SKM-1 treated with dmso at 0.1 percent for 144 hours (cell line): ENCODE measurements at regions not wholly inside any gene's neighbourhood (a gene's known extent, or its start where the extent isn't known, plus 50 kb on each side); places are given as distances from the start of the nearest gene placed in this dataset.
A peak's percentile ranks its signal among the peaks of the same experiment; 100 is the strongest.
"Not testable (repeated sequence)": the region's sequence is repeated elsewhere in the genome, so short reads cannot be mapped to it uniquely, and the experiment has no call there.

Source experiments
- DNase-seq: peaks from one replicate; lab custom pipeline; 2025; ENCODE audit not compliant: unreplicated experiment; lab: John Stamatoyannopoulos, UW

GRCh38 chr6:28794175-28795002 is 129.4 kb downstream of the TRIM27 start:
- DNase-seq, result peak; percentile 57

- DNase-seq, result not testable (repeated sequence)
Measured at GRCh38 chr6:28800647-28801046, 123.1 kb downstream of the TRIM27 start.

DNA sequence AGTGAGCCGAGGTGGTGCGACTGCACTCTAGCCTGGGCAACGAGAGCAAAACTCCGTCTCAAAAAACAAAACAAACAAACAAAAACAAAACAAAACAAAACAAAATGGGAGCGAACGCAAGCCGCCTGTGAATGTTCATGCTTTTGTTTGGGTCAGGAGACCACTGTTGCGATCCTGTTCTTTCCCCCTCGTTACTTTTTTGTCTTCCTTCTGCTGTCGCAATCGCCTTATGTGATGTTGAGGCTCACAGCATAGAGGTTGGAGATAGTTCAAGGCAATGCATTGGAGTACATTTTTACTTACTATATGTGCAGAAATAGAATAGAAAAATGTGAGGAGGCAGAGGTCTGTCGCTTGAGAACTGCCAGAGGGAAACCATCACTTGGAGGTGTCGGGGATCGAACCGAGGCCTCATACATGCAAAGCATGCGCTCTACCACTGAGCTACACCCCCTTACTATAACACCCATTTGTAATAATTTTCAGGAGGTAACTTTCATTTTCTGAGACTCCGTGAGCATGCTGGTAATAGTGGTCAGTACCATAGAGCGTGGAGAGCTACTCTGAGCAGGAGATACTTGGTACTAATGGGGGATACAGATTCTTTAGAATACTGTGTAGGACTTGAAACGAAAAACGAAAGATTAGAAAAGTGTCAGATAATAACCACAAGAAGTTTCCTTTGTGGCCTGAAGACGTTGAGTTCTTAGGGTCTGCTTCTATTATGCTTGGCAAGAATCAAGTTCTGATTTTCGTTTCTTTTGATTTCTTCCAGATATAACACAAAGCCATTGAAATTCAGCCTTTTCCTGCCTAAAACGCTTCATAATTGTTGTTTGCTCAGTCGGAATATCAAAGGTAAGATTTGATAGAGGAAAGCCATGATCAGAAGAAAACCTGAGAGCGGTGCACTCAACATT is 121.1 kb downstream of the TRIM27 start:
- peak; percentile 21 for DNase-seq

GRCh38 chr6:28803337-28803709 is 120.5 kb downstream of the TRIM27 start:
- DNase-seq, result no peak

DNA sequence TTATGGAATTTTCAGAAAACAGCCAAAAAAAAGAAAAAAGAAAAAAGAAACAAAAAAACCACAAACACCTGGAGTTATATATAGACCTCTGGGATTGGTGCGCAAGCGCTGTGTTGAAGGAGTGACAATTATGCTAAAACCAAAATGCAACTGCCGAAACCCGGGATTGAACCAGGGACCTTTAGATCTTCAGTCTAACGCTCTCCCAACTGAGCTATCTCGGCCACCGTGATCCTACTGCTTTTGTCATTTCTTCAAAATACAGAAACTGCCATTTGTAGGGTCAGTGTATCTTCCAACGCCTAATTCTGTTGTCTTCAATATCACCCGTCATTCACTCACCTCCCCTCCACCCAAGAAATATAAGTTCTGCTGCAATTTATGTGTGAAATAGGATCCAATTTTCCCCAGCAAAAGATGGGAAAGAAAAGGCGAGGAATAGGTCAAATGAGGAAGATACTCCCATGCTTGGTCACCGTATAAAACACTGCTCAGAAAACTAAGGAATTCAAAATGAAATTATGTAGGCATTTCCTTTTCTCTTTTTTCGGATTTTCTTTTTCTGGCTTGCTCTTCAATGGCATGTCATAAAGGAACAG is 116.0 kb downstream of the TRIM27 start:
- peak; percentile 52 for DNase-seq

- DNase-seq, result no peak
Measured at GRCh38 chr6:28808383-28808782, 115.4 kb downstream of the TRIM27 start.

GRCh38 chr6:28809947-28810658 is 113.7 kb downstream of the TRIM27 start:
- DNase-seq, result peak; percentile 11

GRCh38 chr6:28810659-28811053 is 113.1 kb downstream of the TRIM27 start:
- no peak for DNase-seq

GRCh38 chr6:28811873-28812272 is 111.9 kb downstream of the TRIM27 start:
- DNase-seq, result peak; percentile 54

DNA sequence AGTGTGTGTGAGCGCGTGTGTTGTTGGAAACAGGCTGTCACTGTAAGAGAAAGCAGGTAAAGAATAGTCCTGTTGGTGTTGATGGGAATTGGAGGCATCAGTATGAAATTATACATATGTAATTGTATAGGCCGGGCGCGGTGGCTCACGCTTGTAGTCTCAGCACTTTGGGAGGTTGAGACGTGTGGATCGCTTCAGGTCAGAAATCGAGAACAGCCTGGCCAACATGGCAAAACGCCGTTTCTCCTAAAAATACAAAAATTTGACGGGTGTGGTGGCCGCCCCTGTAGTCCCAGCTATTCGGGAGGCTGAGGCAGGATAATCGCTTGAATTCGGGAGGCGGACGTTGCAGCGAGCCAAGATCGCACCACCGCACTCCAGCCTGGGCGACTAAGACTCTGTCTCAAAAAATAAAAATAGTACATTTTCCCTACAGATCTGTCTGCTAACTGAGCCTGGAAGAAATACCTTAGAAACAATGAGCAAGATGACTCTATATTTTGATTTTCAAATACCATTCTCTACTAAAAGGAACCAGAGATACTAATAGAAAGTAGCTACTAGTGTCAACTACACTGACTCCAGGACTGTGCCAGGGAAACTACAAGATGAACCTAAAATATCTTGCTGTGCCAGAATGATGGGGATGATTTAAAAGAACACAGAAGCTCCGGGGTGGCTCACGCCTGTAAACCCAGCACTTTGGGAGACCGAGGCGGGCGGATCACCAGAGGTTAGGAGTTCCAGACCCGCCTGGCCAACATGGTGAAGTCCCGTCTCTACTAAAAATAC is 110.8 kb downstream of the TRIM27 start:
- DNase-seq, result no peak

- DNase-seq, result no peak
Measured at GRCh38 chr6:28814032-28814976, 109.5 kb downstream of the TRIM27 start.

GRCh38 chr6:28816339-28816908 is 107.4 kb downstream of the TRIM27 start:
- no peak for DNase-seq

GRCh38 chr6:28816909-28817807 is 106.6 kb downstream of the TRIM27 start:
- peak; percentile 75 for DNase-seq

- no peak for DNase-seq
Measured at GRCh38 chr6:28817808-28818145, 106.0 kb downstream of the TRIM27 start.

DNA sequence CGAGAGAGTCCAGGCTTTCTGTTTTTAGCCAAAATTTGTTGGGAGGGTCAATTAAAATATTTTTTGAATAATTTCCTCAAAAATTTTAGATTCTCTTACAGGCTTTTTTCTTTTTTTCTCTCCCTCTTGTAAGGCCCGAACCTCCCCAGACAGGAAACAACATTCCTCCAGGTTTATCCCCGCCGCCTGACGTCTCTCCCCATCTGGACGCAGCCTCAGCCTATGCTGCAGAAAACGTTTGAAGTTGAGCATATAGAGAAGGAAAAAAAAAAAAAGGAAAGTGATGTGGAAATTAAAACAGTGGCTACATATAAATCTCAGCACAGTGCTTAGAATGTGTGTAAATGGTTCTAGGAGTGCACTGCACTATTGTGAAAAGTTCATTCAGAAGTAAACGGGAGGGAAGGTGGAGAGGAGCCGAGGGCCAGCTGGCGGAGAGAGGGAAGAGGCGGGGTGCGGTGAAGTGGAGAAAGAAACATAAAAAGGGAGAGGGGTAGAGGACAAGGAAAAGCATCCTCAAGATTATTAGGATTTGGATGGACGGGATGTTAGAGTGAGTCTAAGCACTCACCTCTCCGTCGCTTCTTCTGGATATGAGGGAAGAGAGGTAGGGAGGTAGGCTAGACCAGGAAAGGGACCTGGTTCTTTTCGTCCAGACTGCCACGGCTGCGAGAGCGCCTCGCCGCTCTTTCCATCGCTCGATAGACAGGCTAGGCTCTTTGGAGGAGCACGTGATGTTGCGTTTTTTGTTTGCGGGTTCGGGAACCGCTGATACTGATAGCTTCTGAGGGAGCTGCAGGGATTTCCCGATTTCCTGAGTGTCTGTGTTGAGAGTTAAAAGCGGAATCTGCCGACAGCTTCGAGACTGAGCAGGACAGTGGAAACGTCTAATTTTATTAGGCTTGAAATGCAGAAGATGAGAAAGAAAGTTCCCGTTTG is 98.7 kb downstream of the TRIM27 start:
- DNase-seq, result no peak

DNA sequence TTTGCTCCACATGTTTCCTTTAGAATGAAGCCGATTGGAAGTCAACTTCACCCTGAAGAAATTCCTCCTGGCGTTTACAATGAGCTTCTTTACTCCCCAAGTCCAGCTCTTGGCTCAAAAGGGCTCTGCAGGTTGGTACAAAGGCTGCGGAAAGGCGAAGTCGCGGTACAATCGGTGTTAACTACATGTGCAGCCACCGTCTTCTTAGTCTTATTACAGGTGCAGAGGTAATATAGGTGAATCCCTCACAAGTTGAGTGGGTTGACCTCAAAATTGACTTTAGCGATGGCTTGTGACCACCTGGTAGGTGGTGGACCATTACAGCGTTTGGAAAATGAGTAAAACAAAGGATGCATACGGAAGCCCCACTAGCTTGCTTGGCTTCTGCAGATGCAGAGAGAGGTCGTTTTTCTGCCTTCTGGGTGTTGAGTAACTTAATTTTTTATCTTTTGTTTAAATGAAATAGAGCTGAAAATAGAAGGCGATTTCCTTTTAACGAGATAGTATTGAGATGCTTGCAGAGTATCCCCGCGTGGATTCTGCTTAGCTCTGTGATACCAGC is 98.0 kb downstream of the TRIM27 start:
- no peak for DNase-seq
